K562 (cell line): ENCODE measurements at regions not wholly inside any gene's neighbourhood (a gene's known extent, or its start where the extent isn't known, plus 50 kb on each side); places are given as distances from the start of the nearest gene placed in this dataset.

Experiments
- ATAC-seq: fragments of 200-7000 bp; cut with Tn5 transposase; 3 replicates; pipeline ENCODE4 v1.9.1; 2020; ENCODE audit warnings: moderate library complexity
- BruUV-seq: library from RNA; stranded (reverse); fragments of 400-500 nt; replicated peaks from 2 replicates; lab custom pipeline; 2021; lab: Mats Ljungman, UMichigan
- CTCF ChIA-PET: fragments of 300-600 bp; formaldehyde crosslinking; extraction: SDS; loops from one replicate; lab custom pipeline; 2021; ENCODE audit warnings: low intra/inter-chr PET ratio; lab: Yijun Ruan, JAX
- POLR2A ChIA-PET: fragments of 300-600, 350-650 bp; sonication (Branson Sonifier 250); formaldehyde crosslinking; extraction: SDS; loops from one replicate; lab custom pipeline; 2021; ENCODE audit warnings: antibody characterized with exemption, inconsistent platforms; lab: Yijun Ruan, JAX
- DNase-seq, 4 experiments: peaks; one replicate each; pipeline versions ENCODE4 v3.0.0 to v3.0.0-alpha.2; 2011 to 2018; ENCODE audit warnings: low spot score in 3 of 4, mixed read lengths in 3 of 4; ENCODE audit errors: extremely low read depth in 1 of 4
- FAIRE-seq: peaks from 2 replicates; lab custom pipeline; 2011; peaks lifted over from hg19 to GRCh38; lab: Jason Lieb, UNC
- H2AFZ ChIP-seq: 2 replicates; pipeline ENCODE4 v1.6.0; 2011; ENCODE audit warnings: low read depth, low read length, control low read depth, inconsistent platforms
- H3K27ac ChIP-seq: fragments of 200-600 bp; 3 replicates; pipeline ENCODE4 v1.8.0; 2011; ENCODE audit warnings: low read depth, mild to moderate bottlenecking, control low read depth, inconsistent platforms, low read length, moderate library complexity, mixed read lengths; ENCODE audit errors: extremely low read depth
- H3K27me3 ChIP-seq, 2 experiments: fragments of 300-600 bp in 1 of 2; 2 replicates in 1 of 2; 3 replicates in 1 of 2; pipeline versions ENCODE4 v1.6.0 to v1.8.0; 2011; ENCODE audit warnings: inconsistent platforms in 2 of 2, low read length in 2 of 2, mild to moderate bottlenecking in 1 of 2, mixed read lengths in 1 of 2, moderate library complexity in 1 of 2; ENCODE audit not compliant: control insufficient read depth in 2 of 2, insufficient read depth in 2 of 2
- H3K36me3 ChIP-seq: fragments of 300-600 bp; 3 replicates; pipeline ENCODE4 v1.8.0; 2011; ENCODE audit warnings: mild to moderate bottlenecking, low read length, inconsistent platforms; ENCODE audit not compliant: control insufficient read depth, insufficient read depth
- H3K4me1 ChIP-seq, 2 experiments: fragments of 200-600 bp in 1 of 2; replicated peaks in 1 of 2; 2 replicates in 1 of 2; 3 replicates in 1 of 2; pipeline versions ENCODE4 v1.5.1 to v1.8.0; 2011; ENCODE audit warnings: inconsistent platforms in 2 of 2, low read length in 2 of 2, mild to moderate bottlenecking in 1 of 2, mixed read lengths in 1 of 2, moderate library complexity in 1 of 2; ENCODE audit not compliant: control insufficient read depth in 2 of 2, insufficient read depth in 2 of 2
- H3K4me2 ChIP-seq: 2 replicates; pipeline ENCODE4 v1.6.1; 2011; ENCODE audit warnings: low read length, control low read depth, inconsistent platforms, mixed read lengths; ENCODE audit not compliant: insufficient read depth
- H3K4me3 ChIP-seq: fragments of 200-600 bp; sonication (generic), shearing (Covaris generic); 2 replicates; pipeline ENCODE4 v1.5.1; 2016; ENCODE audit warnings: control low read depth, inconsistent platforms
- H3K79me2 ChIP-seq: fragments of 200-600 bp; 3 replicates; pipeline ENCODE4 v1.8.0; 2011; ENCODE audit warnings: low read length, inconsistent platforms; ENCODE audit not compliant: control insufficient read depth, insufficient read depth
- H3K9ac ChIP-seq, 2 experiments: 2 replicates each; pipeline versions ENCODE4 v1.6.0 to v1.6.1; 2011; ENCODE audit warnings: low read depth in 2 of 2, low read length in 2 of 2, control low read depth in 1 of 2, inconsistent platforms in 1 of 2, mild to moderate bottlenecking in 1 of 2, mixed read lengths in 1 of 2; ENCODE audit not compliant: insufficient read depth in 1 of 2
- H3K9me1 ChIP-seq: one replicate; pipeline ENCODE4 v1.6.0; 2011; ENCODE audit warnings: inconsistent platforms, mild to moderate bottlenecking, low read length, moderate library complexity; ENCODE audit not compliant: control insufficient read depth, insufficient read depth
- H3K9me3 ChIP-seq: replicated peaks from 2 replicates; pipeline ENCODE4 v1.5.1; 2011; ENCODE audit warnings: low read depth, low read length, inconsistent platforms; ENCODE audit not compliant: control insufficient read depth, insufficient read depth
- H4K20me1 ChIP-seq: replicated peaks from 2 replicates; pipeline ENCODE4 v1.6.1; 2011; ENCODE audit warnings: low read length, inconsistent platforms, mixed read lengths; ENCODE audit not compliant: control insufficient read depth, insufficient read depth
- CHD1 ChIP-seq: fragments of 200-600 bp; sonication (generic); IDR thresholded peaks from one replicate; pipeline ENCODE4 v1.6.1; 2012; ENCODE audit warnings: mild to moderate bottlenecking, moderate library complexity, low read length, inconsistent platforms
- SIN3A ChIP-seq, 2 experiments: fragments of 150-350 bp in 1 of 2; IDR thresholded peaks; 2 replicates each; pipeline ENCODE4 v1.6.1; 2011 to 2016; ENCODE audit warnings: borderline replicate concordance in 2 of 2, low read depth in 2 of 2, low read length in 2 of 2, mild to moderate bottlenecking in 2 of 2, moderate library complexity in 2 of 2; ENCODE audit not compliant: control insufficient read depth in 1 of 2
- WGBS: fragments of 100-300 bp; shearing (Covaris generic); methylation state at CpG from one replicate; pipeline ENCODE4 v1.1.6; 2016; ENCODE audit warnings: low coverage, mixed read lengths; ENCODE audit not compliant: insufficient coverage; ENCODE audit errors: missing lambda C conversion rate; 5-methylcytosine and 5-hydroxymethylcytosine counted together
- in situ Hi-C: fragments of 300-500 bp; cut with MboI; formaldehyde crosslinking; loops from 4 replicates; pipeline ENCODE4 v1.15.0; 2018; ENCODE audit warnings: inconsistent platforms, mixed read lengths
- intact Hi-C: fragments of 100-400 bp; cut with micrococcal nuclease; formaldehyde crosslinking; loops from 2 replicates; pipeline ENCODE4 v1.14.2; 2022
- TF ChIP-seq, protein P1 (sequence below): fragments of 450-650 bp; IDR thresholded peaks from 2 replicates; pipeline ENCODE4 v1.6.1; 2016; ENCODE audit warnings: mild to moderate bottlenecking
- TF ChIP-seq, protein P2 (sequence below), 2 experiments: fragments of 450-650 bp in 1 of 2; sonication (generic) in 1 of 2; formaldehyde crosslinking in 1 of 2; IDR thresholded peaks in 1 of 2; conservative IDR thresholded peaks in 1 of 2; 2 replicates each; pipeline versions ENCODE4 v1.6.1 to v1.8.1; 2016 to 2023; ENCODE audit warnings: mild to moderate bottlenecking in 2 of 2, moderate library complexity in 2 of 2, inconsistent platforms in 1 of 2, missing genetic modification reagents in 1 of 2

DNA sequence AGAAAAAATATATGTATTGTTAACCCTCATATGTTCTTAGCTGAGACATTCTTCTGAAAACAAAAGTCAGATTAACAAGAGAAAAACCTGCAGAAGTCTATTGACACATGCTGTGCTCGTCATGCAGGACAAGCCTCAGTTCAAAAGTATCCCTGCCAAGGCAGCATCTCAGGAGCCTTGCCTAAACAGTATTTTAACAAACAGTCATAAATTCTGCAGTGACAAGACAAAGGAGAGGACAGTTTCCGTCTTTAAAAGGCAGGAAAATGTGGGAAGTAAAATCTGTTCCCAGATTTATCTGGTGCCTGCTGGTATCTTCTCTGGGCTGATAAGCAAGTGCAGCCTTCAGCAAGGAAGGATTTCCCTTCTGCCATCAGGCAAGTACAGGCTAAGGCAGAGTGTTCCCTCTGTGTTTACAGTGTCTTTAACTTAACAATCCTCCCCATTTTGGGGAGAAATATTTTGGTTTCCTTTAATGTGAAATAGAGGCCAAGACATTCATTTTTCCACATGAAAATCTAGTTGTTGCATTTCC, 480.2 kb upstream of the CCDC196 start:
- Histone ChIP-seq H3K9ac (no peak overlapping the region), H3K79me2 (no peaks in the 10 kb centered on the region), H3K36me3 (no peaks in the 10 kb centered on the region), H3K4me3 (no peak overlapping the region), H4K20me1 (no peaks in the 10 kb centered on the region), H3K27ac (no peak overlapping the region), H3K4me1 (no peaks in the 10 kb centered on the region), H2AFZ (no peak overlapping the region), H3K4me2 (no peak overlapping the region), H3K27me3 (no peaks in the 10 kb centered on the region), H3K9me3 (no peaks in the 10 kb centered on the region), H3K9me1 (no peaks in the 10 kb centered on the region)
- no peak for FAIRE-seq
- in situ Hi-C loops (no loop called here), intact Hi-C loops (no loop called here)
- no peak for ATAC-seq
- ChIA-PET POLR2A (no interaction called here), CTCF (no interaction called here)
- 0% methylated on average over 2 of the region's 2 CpGs for WGBS
- no peak for TF ChIP-seq CHD1
- TF ChIP-seq SIN3A (IDR thresholded peaks at IDR 0.05; ENCODE audit: borderline replicate concordance in 2 of 2, control insufficient read depth in 1 of 2, low read depth in 2 of 2, low read length in 2 of 2) = no peak
- TF ChIP-seq, protein P1, sequence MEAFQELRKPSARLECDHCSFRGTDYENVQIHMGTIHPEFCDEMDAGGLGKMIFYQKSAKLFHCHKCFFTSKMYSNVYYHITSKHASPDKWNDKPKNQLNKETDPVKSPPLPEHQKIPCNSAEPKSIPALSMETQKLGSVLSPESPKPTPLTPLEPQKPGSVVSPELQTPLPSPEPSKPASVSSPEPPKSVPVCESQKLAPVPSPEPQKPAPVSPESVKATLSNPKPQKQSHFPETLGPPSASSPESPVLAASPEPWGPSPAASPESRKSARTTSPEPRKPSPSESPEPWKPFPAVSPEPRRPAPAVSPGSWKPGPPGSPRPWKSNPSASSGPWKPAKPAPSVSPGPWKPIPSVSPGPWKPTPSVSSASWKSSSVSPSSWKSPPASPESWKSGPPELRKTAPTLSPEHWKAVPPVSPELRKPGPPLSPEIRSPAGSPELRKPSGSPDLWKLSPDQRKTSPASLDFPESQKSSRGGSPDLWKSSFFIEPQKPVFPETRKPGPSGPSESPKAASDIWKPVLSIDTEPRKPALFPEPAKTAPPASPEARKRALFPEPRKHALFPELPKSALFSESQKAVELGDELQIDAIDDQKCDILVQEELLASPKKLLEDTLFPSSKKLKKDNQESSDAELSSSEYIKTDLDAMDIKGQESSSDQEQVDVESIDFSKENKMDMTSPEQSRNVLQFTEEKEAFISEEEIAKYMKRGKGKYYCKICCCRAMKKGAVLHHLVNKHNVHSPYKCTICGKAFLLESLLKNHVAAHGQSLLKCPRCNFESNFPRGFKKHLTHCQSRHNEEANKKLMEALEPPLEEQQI = no peak
- TF ChIP-seq, protein P2, sequence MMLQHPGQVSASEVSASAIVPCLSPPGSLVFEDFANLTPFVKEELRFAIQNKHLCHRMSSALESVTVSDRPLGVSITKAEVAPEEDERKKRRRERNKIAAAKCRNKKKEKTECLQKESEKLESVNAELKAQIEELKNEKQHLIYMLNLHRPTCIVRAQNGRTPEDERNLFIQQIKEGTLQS (IDR thresholded peaks at IDR 0.05) = no peak
- TF ChIP-seq, protein P2 (CRISPR knock-in tag; conservative IDR thresholded peaks at IDR 0.05) = no peak
- no peak for DNase-seq
- no TSS peak for BruUV-seq
